Activated CD8-positive, alpha-beta memory T cell treated with anti-CD3 and anti-CD28 coated beads, Interleukin-2, amount 10 ng/mL, durations not matched to agents 7 days and 5 days (primary cell): ENCODE measurements at regions not wholly inside any gene's neighbourhood (a gene's known extent, or its start where the extent isn't known, plus 50 kb on each side); places are given as distances from the start of the nearest gene placed in this dataset.
A peak's percentile ranks its signal among the peaks of the same experiment; 100 is the strongest.
"Not testable (repeated sequence)": the region's sequence is repeated elsewhere in the genome, so short reads cannot be mapped to it uniquely, and the experiment has no call there.

Source experiments
- ATAC-seq: fragments of 150-1000 bp; cut with Tn5 transposase; one replicate; pipeline ENCODE4 v1.10.0; 2021; ENCODE audit warnings: moderate library complexity
- CTCF ChIA-PET: fragments of 350-600 bp; sonication (Branson Sonifier 250); formaldehyde crosslinking; loops from one replicate; lab custom pipeline; 2021; ENCODE audit warnings: antibody characterized with exemption; lab: Charles Lee
- DNase-seq: peaks from one replicate; pipeline ENCODE4 v3.0.0-alpha.2; 2020
- H3K27ac Mint-ChIP-seq: one replicate; pipeline ENCODE4 v1.8.0; 2021; ENCODE audit warnings: mild to moderate bottlenecking, mixed read lengths
- H3K27me3 Mint-ChIP-seq: one replicate; pipeline ENCODE4 v1.8.0; 2021; ENCODE audit warnings: mixed read lengths
- H3K36me3 Mint-ChIP-seq: one replicate; pipeline ENCODE4 v1.8.0; 2021; ENCODE audit warnings: mild to moderate bottlenecking, mixed read lengths
- H3K4me1 Mint-ChIP-seq: one replicate; pipeline ENCODE4 v1.8.0; 2021; ENCODE audit warnings: mixed read lengths
- H3K4me3 Mint-ChIP-seq: one replicate; pipeline ENCODE4 v1.8.0; 2021; ENCODE audit warnings: mild to moderate bottlenecking, moderate library complexity, mixed read lengths
- H3K9me3 Mint-ChIP-seq: one replicate; pipeline ENCODE4 v1.8.0; 2022; ENCODE audit warnings: low read depth, mixed read lengths

GRCh38 chr1:181175955-181176354, 87.5 kb downstream of the IER5 start:
- CTCF ChIA-PET, result interaction anchor here (1.0 kb wide), 1 partner anchor 14 kb away, joined by 3 read pairs; no protein-coding TSS in a partner anchor
- H3K36me3 Mint-ChIP-seq, result no peaks in the 10 kb centered on the region

GRCh38 chr1:181178241-181178879, 89.9 kb downstream of the IER5 start:
- Mint-ChIP-seq H3K36me3 (no peaks in the 10 kb centered on the region), H3K27me3 (peaks cover 10% of the 10 kb centered on the region), H3K4me3 (no peak overlapping the region), H3K27ac (no peak overlapping the region), H3K4me1 (peaks cover 14% of the 10 kb centered on the region), H3K9me3 (no peaks in the 10 kb centered on the region)
- peak; percentile 32 for DNase-seq
- CTCF ChIA-PET, result no interaction called here
- no peak for ATAC-seq

More at GRCh38 chr1:181175955-181176354, 87.5 kb downstream of the IER5 start:
- no peak for ATAC-seq
- DNase-seq, result peak; percentile 31
- H3K27me3 Mint-ChIP-seq, result peaks cover 8% of the 10 kb centered on the region
- H3K4me1 Mint-ChIP-seq, result peaks cover 15% of the 10 kb centered on the region
- peaks cover 5% of the 10 kb centered on the region for H3K9me3 Mint-ChIP-seq
- no peak overlapping the region for H3K4me3 Mint-ChIP-seq
- H3K27ac Mint-ChIP-seq, result no peak overlapping the region

- CTCF ChIA-PET, result interaction anchor here (0.9 to 2.0 kb wide), 3 partner anchors 10 to 298 kb away, joined by 4 to 5 read pairs (median 5); no protein-coding TSS in a partner anchor
- peaks cover 10% of the 10 kb centered on the region for H3K27me3 Mint-ChIP-seq
- H3K27ac Mint-ChIP-seq, result no peak overlapping the region
- peaks cover 9% of the 10 kb centered on the region for H3K4me1 Mint-ChIP-seq
- H3K9me3 Mint-ChIP-seq, result no peaks in the 10 kb centered on the region
- no peaks in the 10 kb centered on the region for H3K36me3 Mint-ChIP-seq
- DNase-seq, result peak; percentile 22
- no peak overlapping the region for H3K4me3 Mint-ChIP-seq
- ATAC-seq, result no peak
Measured at GRCh38 chr1:181179279-181179986, 90.9 kb downstream of the IER5 start.

DNA sequence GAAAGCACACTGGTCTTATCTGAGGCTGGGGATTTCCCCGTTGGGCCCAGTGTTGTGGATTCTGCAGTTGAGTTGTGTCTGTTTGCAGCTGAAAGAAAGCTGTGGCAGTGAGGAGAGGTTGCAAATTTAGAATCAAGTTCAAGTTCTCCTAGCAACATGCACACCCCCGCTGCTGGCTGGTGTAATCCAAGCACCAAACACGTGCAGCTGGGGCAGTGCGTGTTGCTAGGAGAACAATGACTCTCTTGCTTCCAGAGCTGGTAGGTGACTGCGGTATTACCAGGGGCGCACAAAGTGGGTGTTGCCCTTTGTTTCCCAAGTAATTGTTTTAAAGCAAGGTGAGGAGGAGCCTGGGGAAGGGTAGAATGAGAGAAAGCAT, 91.5 kb downstream of the IER5 start:
- CTCF ChIA-PET, result interaction anchor here (0.9 to 2.0 kb wide), 4 partner anchors 10 to 298 kb away, joined by 3 to 5 read pairs (median 4); no protein-coding TSS in a partner anchor
- H3K9me3 Mint-ChIP-seq, result no peaks in the 10 kb centered on the region
- H3K4me3 Mint-ChIP-seq, result no peak overlapping the region
- H3K36me3 Mint-ChIP-seq, result no peaks in the 10 kb centered on the region
- DNase-seq (peak; percentile 44), ATAC-seq (peak; percentile 33)
- no peak overlapping the region for H3K27ac Mint-ChIP-seq
- H3K27me3 Mint-ChIP-seq, result peaks cover 12% of the 10 kb centered on the region
- peaks cover 9% of the 10 kb centered on the region for H3K4me1 Mint-ChIP-seq

- CTCF ChIA-PET, result interaction anchor here (0.9 to 2.0 kb wide), 6 partner anchors 9 to 299 kb away, joined by 3 to 5 read pairs (median 4); no protein-coding TSS in a partner anchor
- peaks cover 14% of the 10 kb centered on the region for H3K27me3 Mint-ChIP-seq
- no peak overlapping the region for H3K4me3 Mint-ChIP-seq
- H3K27ac Mint-ChIP-seq, result no peak overlapping the region
- no peak for ATAC-seq
- DNase-seq, result peak; percentile 29
- H3K4me1 Mint-ChIP-seq, result peaks cover 9% of the 10 kb centered on the region
- no peaks in the 10 kb centered on the region for H3K9me3 Mint-ChIP-seq
- no peaks in the 10 kb centered on the region for H3K36me3 Mint-ChIP-seq
Measured at GRCh38 chr1:181180407-181181031, 92.0 kb downstream of the IER5 start.

DNA sequence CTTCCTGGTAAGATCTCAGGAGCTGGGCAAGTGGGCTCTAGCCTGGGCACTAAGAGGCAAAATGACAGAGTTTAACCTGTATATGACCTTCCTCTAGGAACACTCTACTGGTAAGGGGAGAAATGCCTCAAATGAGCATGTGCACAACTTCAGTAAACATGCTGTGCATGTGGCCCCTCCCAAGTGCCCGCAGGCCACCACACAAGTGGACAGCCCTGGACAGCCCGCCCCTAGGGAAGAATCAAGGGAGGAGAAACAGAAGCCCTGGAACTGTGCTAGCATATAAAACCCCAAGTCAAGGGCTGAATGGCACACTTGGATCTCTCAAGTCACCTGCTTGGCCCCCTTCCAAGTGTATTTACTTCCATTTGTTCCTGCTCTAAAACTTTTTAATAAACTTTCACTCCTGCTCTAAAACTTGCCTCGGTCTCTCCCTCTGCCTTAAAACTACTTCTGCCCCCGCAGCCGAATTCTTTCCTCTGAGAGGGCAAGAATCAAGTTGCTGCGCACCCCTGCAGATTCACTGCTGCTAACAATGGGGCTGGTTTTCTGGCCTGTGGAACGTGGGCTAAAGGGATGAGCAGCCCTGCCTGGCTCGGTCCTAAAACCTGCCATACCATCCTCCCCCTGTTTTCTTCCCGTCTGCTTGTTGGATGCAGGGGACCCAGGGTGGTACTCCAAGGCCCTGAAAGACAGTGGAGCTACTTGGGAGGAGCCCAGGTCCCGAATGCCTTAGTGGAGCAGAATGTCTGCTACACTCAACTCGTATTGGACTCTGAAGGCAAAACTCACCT, 93.5 kb downstream of the IER5 start:
- Mint-ChIP-seq H3K4me3 (no peak overlapping the region), H3K4me1 (peaks cover 9% of the 10 kb centered on the region), H3K36me3 (no peaks in the 10 kb centered on the region), H3K27me3 (peaks cover 14% of the 10 kb centered on the region), H3K27ac (no peak overlapping the region), H3K9me3 (no peaks in the 10 kb centered on the region)
- CTCF ChIA-PET, result no interaction called here
- no peak for ATAC-seq
- DNase-seq, result peak; percentile 34

DNA sequence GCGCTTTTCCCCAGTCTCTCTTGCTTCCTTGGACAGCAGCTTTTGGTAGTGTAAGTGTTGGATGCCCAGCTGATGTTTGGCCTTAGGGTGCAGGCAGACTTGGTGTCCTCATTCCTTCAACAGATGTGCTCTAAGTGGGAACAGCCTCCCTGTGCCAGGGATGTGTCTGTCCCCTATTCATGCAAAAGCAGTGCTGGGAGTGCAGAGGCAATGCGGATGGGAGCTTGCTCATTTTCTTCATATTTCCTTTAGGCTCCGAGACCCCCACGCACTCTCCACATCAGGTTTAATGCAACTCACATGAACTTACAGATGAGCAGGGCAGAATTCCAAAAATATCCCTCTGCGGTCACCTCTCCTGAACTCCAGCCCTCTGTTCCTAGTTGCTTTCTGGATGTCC, 96.1 kb downstream of the IER5 start:
- no peak for ATAC-seq
- peaks cover 8% of the 10 kb centered on the region for H3K4me1 Mint-ChIP-seq
- H3K27ac Mint-ChIP-seq, result no peak overlapping the region
- no peak for DNase-seq
- peaks cover 17% of the 10 kb centered on the region for H3K27me3 Mint-ChIP-seq
- H3K9me3 Mint-ChIP-seq, result no peaks in the 10 kb centered on the region
- H3K4me3 Mint-ChIP-seq, result no peak overlapping the region
- no peaks in the 10 kb centered on the region for H3K36me3 Mint-ChIP-seq
- CTCF ChIA-PET, result interaction anchor here (1.2 to 1.6 kb wide), 2 partner anchors 9 to 240 kb away, joined by 4 to 6 read pairs; no protein-coding TSS in a partner anchor

DNA sequence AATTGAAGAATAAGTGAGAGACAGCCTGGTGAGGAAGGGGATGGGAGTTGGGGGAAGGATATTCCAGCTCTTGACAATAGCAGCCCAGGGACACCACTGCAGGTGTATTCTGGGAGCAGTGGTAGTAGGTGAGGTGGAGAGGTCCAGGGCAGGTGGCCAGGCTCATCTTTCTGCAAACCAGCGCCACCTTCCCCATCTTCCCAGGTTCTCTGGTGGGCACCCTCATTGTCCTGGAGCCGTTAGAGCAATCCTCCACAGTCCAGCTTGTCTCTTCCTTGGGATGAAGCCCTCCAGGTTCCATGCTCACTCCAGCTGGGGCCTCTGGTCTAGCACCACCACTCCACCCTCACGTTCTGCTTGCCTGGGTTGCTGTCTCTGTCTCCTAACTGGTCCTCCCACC, 97.0 kb downstream of the IER5 start:
- no peaks in the 10 kb centered on the region for H3K36me3 Mint-ChIP-seq

GRCh38 chr1:181186133-181186532, 97.6 kb downstream of the IER5 start:
- CTCF ChIA-PET, result interaction anchor here (1.5 to 8.7 kb wide), 3 partner anchors 236 to 244 kb away, joined by 6 to 102 read pairs (median 28); no protein-coding TSS in a partner anchor
- H3K27me3 Mint-ChIP-seq, H3K9me3 Mint-ChIP-seq, H3K27ac Mint-ChIP-seq, DNase-seq, H3K4me1 Mint-ChIP-seq, ATAC-seq, H3K36me3 Mint-ChIP-seq, H3K4me3 Mint-ChIP-seq: not testable (repeated sequence)

More for the DNA sequence above, 97.0 kb downstream of the IER5 start:
- ATAC-seq (no peak), DNase-seq (no peak)
- CTCF ChIA-PET, result interaction anchor here (8.7 kb wide), 1 partner anchor 240 kb away, joined by 102 read pairs; no protein-coding TSS in a partner anchor
- Mint-ChIP-seq H3K4me3 (no peak overlapping the region), H3K27me3 (peaks cover 10% of the 10 kb centered on the region), H3K9me3 (no peaks in the 10 kb centered on the region), H3K27ac (no peak overlapping the region), H3K4me1 (no peaks in the 10 kb centered on the region)

DNA sequence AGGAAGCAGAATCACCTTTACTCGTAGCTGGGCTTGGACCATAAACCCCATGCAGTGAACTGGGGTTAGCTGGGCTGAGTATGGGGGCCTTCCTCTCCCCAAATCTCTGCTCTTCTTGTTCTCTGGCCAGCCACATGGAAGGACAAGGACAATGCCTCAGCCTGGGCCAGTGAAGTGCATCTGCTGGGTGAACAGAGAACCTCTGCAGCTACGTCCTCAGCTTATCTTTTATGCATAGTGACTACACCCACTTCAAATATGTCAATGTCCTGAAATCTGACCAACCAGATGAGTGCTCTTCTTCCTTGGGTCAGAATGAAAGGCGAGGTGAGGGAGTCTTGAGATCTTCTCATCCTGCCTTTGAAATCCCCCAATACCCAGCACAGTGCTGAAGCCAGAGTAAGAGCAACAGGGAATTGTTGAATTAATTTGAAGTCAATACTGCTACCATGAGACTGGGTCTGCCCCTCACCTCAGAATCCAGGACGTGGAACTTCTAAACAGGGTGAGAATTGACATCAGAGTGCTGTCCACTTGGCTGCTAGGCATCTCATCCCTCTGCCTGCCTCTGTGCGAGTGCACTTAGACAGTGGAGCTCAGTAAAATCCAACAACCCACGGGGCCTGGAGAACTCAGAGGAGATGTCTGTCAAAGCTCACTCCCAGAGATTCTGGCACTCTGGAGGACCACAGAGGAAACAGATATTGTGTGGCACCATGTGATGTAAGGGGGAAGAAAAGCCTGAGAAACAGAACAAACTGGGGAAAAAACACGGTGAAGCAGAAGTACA, 99.0 kb downstream of the IER5 start:
- CTCF ChIA-PET, result interaction anchor here (0.9 to 8.7 kb wide), 4 partner anchors 188 to 243 kb away, joined by 3 to 102 read pairs (median 17); no protein-coding TSS in a partner anchor
- Mint-ChIP-seq H3K36me3 (no peaks in the 10 kb centered on the region), H3K9me3 (no peaks in the 10 kb centered on the region), H3K27me3 (peaks cover 10% of the 10 kb centered on the region), H3K4me3 (no peak overlapping the region), H3K4me1 (no peaks in the 10 kb centered on the region), H3K27ac (no peak overlapping the region)
- DNase-seq (no peak), ATAC-seq (no peak)

- Mint-ChIP-seq H3K9me3 (no peaks in the 10 kb centered on the region), H3K27me3 (peaks cover 10% of the 10 kb centered on the region), H3K36me3 (no peaks in the 10 kb centered on the region), H3K27ac (no peak overlapping the region), H3K4me1 (no peaks in the 10 kb centered on the region), H3K4me3 (no peak overlapping the region)
- no peak for DNase-seq
- CTCF ChIA-PET, result interaction anchor here (1.0 to 8.7 kb wide), 9 partner anchors 8 to 308 kb away, joined by 3 to 102 read pairs (median 4); no protein-coding TSS in a partner anchor
- no peak for ATAC-seq
Measured at GRCh38 chr1:181189245-181189644, 100.7 kb downstream of the IER5 start.
